Neural progenitor cell (in vitro differentiated cells): ENCODE measurements at regions not wholly inside any gene's neighbourhood (a gene's known extent, or its start where the extent isn't known, plus 50 kb on each side); places are given as distances from the start of the nearest gene placed in this dataset.

ENCODE experiments used
- EZH2 ChIP-seq: fragments of 200-600 bp; sonication (generic); IDR thresholded peaks from 2 replicates; pipeline ENCODE4 v1.6.1; 2017; ENCODE audit warnings: antibody characterized with exemption, mild to moderate bottlenecking, moderate library complexity
- EZH2phosphoT487 ChIP-seq: fragments of 200-600 bp; sonication (generic); IDR thresholded peaks from 2 replicates; pipeline ENCODE4 v1.6.1; 2017; ENCODE audit warnings: antibody characterized with exemption
- TF ChIP-seq, protein P1 (sequence below): fragments of 200-600 bp; sonication (generic); IDR thresholded peaks from 2 replicates; pipeline ENCODE4 v1.5.1; 2017; ENCODE audit warnings: antibody characterized with exemption, mild to moderate bottlenecking

DNA sequence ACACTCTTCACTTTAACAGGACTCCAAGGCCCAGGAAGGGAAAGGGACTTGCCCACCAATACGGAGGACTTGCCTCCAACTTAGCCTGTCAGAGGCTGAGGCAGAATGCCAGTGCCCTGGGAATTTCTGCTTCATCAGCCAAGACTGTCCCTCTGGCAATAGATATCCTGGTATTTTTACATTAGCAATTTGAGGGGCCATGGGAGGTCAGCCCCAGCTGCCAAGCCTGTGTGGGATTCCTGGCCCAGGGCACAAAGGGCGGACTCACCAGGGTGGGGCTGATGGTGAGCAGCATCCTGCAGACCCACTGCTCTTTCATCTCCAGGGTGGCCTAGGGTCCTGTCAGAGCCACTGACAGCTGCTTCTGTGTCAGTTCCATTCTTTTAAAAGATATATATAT lies 78.3 kb upstream of the CIBAR2 start:
- TF ChIP-seq, protein P1, sequence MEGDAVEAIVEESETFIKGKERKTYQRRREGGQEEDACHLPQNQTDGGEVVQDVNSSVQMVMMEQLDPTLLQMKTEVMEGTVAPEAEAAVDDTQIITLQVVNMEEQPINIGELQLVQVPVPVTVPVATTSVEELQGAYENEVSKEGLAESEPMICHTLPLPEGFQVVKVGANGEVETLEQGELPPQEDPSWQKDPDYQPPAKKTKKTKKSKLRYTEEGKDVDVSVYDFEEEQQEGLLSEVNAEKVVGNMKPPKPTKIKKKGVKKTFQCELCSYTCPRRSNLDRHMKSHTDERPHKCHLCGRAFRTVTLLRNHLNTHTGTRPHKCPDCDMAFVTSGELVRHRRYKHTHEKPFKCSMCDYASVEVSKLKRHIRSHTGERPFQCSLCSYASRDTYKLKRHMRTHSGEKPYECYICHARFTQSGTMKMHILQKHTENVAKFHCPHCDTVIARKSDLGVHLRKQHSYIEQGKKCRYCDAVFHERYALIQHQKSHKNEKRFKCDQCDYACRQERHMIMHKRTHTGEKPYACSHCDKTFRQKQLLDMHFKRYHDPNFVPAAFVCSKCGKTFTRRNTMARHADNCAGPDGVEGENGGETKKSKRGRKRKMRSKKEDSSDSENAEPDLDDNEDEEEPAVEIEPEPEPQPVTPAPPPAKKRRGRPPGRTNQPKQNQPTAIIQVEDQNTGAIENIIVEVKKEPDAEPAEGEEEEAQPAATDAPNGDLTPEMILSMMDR, result no peak
- TF ChIP-seq EZH2, result no peak
- no peak for TF ChIP-seq EZH2phosphoT487
